B cell (primary cell): ENCODE measurements at regions not wholly inside any gene's neighbourhood (a gene's known extent, or its start where the extent isn't known, plus 50 kb on each side); places are given as distances from the start of the nearest gene placed in this dataset.

Source experiments
- ATAC-seq: fragments of 200-7000 bp; cut with Tn5 transposase; one replicate; pipeline ENCODE4 v1.10.0; 2021; ENCODE audit warnings: low read depth, mild to moderate bottlenecking, moderate number of reproducible peaks, moderate library complexity
- CTCF ChIA-PET: fragments of 350-600 bp; sonication (Branson Sonifier 250); formaldehyde crosslinking; loops from one replicate; lab custom pipeline; 2021; ENCODE audit warnings: antibody characterized with exemption, inconsistent platforms; lab: Charles Lee
- POLR2A ChIA-PET: fragments of 350-600 bp; sonication (Branson Sonifier 250); formaldehyde crosslinking; loops from one replicate; lab custom pipeline; 2021; ENCODE audit warnings: antibody characterized with exemption; lab: Charles Lee
- DNase-seq: peaks from one replicate; pipeline ENCODE4 v3.0.0; 2013
- H2AFZ ChIP-seq: 2 replicates; pipeline ENCODE4 v1.6.1; 2012; ENCODE audit warnings: mild to moderate bottlenecking, low read depth, low read length; ENCODE audit not compliant: insufficient read depth, poor library complexity, severe bottlenecking
- H3K27ac ChIP-seq, 2 donors: 1 replicate in 1 of 2; 2 replicates in 1 of 2; pipeline ENCODE4 v1.5.1; 2012 to 2013; ENCODE audit warnings: low read length in 2 of 2, mild to moderate bottlenecking in 2 of 2, moderate library complexity in 1 of 2
- H3K27me3 ChIP-seq, 4 experiments: fragments of 200-600 bp in 1 of 4; sonication (generic) in 1 of 4; replicated peaks in 1 of 4; 1 replicate in 2 of 4; 2 replicates in 2 of 4; pipeline versions ENCODE4 v1.6.1 to v1.7.0; 2013 to 2016; ENCODE audit warnings: low read length in 3 of 4, mild to moderate bottlenecking in 2 of 4, mixed read lengths in 1 of 4, moderate library complexity in 1 of 4; ENCODE audit not compliant: insufficient read depth in 4 of 4, control insufficient read depth in 3 of 4; ENCODE audit errors: control extremely low read depth in 1 of 4
- H3K36me3 ChIP-seq, 2 experiments: replicated peaks in 1 of 2; 1 replicate in 1 of 2; 2 replicates in 1 of 2; pipeline versions ENCODE4 v1.6.1 to v1.7.1; 2013; ENCODE audit warnings: low read length in 1 of 2; ENCODE audit not compliant: insufficient read depth in 2 of 2, control insufficient read depth in 1 of 2; ENCODE audit errors: control extremely low read depth in 1 of 2, extremely low read depth in 1 of 2
- H3K4me1 ChIP-seq, 2 donors: fragments of 200-600 bp in 1 of 2; sonication (generic) in 1 of 2; 1 replicate in 1 of 2; 2 replicates in 1 of 2; pipeline versions ENCODE4 v1.5.1 to v1.6.1; 2013 to 2017; ENCODE audit warnings: low read length in 2 of 2; ENCODE audit not compliant: control insufficient read depth in 2 of 2, insufficient read depth in 2 of 2
- H3K4me2 ChIP-seq: replicated peaks from 2 replicates; pipeline ENCODE3; 2012; ENCODE audit warnings: mild to moderate bottlenecking, low read depth, low read length; ENCODE audit not compliant: poor library complexity, severe bottlenecking
- H3K4me3 ChIP-seq, 5 experiments: fragments of 200-600 bp in 1 of 5; sonication (generic) in 1 of 5; 1 replicate in 3 of 5; 2 replicates in 2 of 5; pipeline versions ENCODE4 v1.5.1 to v1.7.0; 2011 to 2016; ENCODE audit warnings: low read length in 4 of 5, mild to moderate bottlenecking in 4 of 5, low read depth in 2 of 5, control low read depth in 1 of 5, moderate library complexity in 1 of 5; ENCODE audit not compliant: insufficient read depth in 1 of 5; ENCODE audit errors: control extremely low read depth in 1 of 5, extremely low read depth in 1 of 5
- H3K79me2 ChIP-seq: fragments of 200-600 bp; sonication (generic); one replicate; pipeline ENCODE4 v1.6.0; 2016; ENCODE audit warnings: low read length; ENCODE audit not compliant: control insufficient read depth, insufficient read depth
- H3K9ac ChIP-seq: fragments of 200-600 bp; sonication (generic); 2 replicates; pipeline ENCODE4 v1.6.1; 2017; ENCODE audit warnings: mild to moderate bottlenecking, low read length, moderate library complexity
- H3K9me3 ChIP-seq, 3 donors: one replicate each; pipeline versions ENCODE4 v1.6.1 to v1.7.1; 2013; ENCODE audit warnings: low read length in 2 of 3; ENCODE audit not compliant: control insufficient read depth in 2 of 3, insufficient read depth in 1 of 3; ENCODE audit errors: control extremely low read depth in 1 of 3
- H4K20me1 ChIP-seq: 2 replicates; pipeline ENCODE4 v1.6.0; 2012; ENCODE audit warnings: mild to moderate bottlenecking, low read length; ENCODE audit not compliant: insufficient read depth, control insufficient read depth, poor library complexity, severe bottlenecking
- H3K27ac Mint-ChIP-seq: one replicate; pipeline ENCODE4 v1.8.0; 2021; ENCODE audit warnings: mixed read lengths
- H3K27me3 Mint-ChIP-seq: one replicate; pipeline ENCODE4 v1.8.0; 2021; ENCODE audit warnings: mixed read lengths
- H3K4me1 Mint-ChIP-seq: one replicate; pipeline ENCODE4 v1.8.0; 2021; ENCODE audit warnings: mixed read lengths
- H3K4me3 Mint-ChIP-seq: one replicate; pipeline ENCODE4 v1.8.0; 2021; ENCODE audit warnings: mixed read lengths
- H3K9me3 Mint-ChIP-seq: one replicate; pipeline ENCODE4 v1.8.0; 2022; ENCODE audit warnings: mixed read lengths; ENCODE audit not compliant: insufficient read depth
- EZH2 ChIP-seq: IDR thresholded peaks from 2 replicates; pipeline ENCODE4 v1.6.1; 2012; ENCODE audit warnings: borderline replicate concordance, low read depth, mild to moderate bottlenecking, moderate library complexity, low read length; ENCODE audit not compliant: insufficient read depth, poor library complexity, severe bottlenecking
- WGBS: methylation state at CpG from one replicate; pipeline ENCODE4 v1.1.5; 2013; ENCODE audit warnings: missing lambda C conversion rate; ENCODE audit not compliant: insufficient coverage; 5-methylcytosine and 5-hydroxymethylcytosine counted together
- intact Hi-C: fragments of 100-400 bp; cut with micrococcal nuclease; formaldehyde crosslinking; loops from one replicate; pipeline ENCODE4 v1.10.0; 2022
- TF ChIP-seq, protein P1 (sequence below): fragments of 200-600 bp; IDR thresholded peaks from one replicate; pipeline ENCODE4 v1.8.0; 2022; ENCODE audit warnings: antibody characterized with exemption, mild to moderate bottlenecking

DNA sequence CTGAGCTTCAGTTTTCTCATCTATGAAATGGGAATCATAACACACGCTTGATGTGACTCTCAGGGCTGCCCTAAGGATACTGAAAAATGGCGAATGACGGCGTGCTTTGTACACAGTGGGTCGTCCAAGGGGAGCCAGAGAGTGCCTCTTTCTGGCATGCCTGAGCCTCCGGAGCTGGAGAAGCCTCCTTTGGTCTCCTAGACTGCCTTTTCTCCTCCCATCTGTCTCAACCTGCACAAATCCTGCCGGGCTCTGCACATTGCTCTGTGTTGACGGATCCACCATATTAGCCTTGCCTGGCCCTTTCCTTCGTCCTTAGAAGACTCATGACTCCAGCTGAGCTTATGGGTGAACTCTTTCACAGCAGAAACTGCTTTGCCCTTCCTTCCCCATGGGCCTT is 220.9 kb downstream of the TSHZ3 start:
- CTCF ChIA-PET: no interaction called here

DNA sequence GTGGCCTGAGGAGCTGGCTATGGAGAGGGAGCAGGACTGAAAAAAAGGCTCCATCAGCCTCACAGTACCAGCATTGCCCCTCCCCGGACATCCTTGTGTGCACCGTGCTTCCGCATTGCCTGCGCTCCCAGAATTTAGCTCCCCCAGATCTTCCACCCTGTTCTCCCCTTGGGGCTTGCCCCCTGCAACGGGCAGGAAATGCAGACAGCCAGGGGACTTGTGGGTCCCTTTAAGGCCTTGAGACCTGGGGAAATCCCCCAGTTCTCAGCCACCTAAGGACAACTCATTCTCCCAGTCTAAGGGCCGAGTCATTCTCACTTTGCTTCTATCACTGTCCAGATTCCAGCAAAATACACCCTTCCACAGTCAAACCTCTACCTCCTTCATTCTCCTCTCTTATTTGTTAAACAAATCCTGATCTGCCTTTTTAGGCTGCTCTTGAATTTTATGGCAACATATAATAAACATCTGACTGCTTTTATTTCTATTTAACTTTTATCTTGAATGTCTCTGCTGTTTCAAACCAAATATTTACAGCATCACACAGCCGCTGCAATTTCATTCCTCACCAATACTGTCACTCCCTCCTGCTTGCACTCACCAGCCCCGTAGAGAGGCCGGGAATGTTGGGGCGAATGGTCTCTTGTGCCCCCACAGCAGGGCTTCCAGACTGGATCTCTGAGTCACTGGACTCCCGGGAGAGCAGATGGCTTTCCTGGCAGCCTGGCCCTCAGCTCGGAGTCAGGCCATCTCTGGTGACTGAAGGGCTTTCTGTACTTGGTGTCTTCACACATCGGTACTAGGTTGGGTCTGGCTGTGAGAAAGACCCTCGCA is 221.9 kb downstream of the TSHZ3 start:
- H3K4me2 ChIP-seq: no peak overlapping the region
- ATAC-seq (no peak), DNase-seq (no peak)
- TF ChIP-seq, protein P1, sequence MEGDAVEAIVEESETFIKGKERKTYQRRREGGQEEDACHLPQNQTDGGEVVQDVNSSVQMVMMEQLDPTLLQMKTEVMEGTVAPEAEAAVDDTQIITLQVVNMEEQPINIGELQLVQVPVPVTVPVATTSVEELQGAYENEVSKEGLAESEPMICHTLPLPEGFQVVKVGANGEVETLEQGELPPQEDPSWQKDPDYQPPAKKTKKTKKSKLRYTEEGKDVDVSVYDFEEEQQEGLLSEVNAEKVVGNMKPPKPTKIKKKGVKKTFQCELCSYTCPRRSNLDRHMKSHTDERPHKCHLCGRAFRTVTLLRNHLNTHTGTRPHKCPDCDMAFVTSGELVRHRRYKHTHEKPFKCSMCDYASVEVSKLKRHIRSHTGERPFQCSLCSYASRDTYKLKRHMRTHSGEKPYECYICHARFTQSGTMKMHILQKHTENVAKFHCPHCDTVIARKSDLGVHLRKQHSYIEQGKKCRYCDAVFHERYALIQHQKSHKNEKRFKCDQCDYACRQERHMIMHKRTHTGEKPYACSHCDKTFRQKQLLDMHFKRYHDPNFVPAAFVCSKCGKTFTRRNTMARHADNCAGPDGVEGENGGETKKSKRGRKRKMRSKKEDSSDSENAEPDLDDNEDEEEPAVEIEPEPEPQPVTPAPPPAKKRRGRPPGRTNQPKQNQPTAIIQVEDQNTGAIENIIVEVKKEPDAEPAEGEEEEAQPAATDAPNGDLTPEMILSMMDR: no peak
- intact Hi-C loops: no loop called here
- CTCF ChIA-PET: no interaction called here
- no peaks in the 10 kb centered on the region for H4K20me1 ChIP-seq
- H3K27me3 ChIP-seq: peaks cover 0 to 4% (median 0%) of the 10 kb centered on the region in 4 experiments
- Mint-ChIP-seq H3K9me3 (peaks cover 6% of the 10 kb centered on the region), H3K27ac (no peak overlapping the region), H3K4me3 (no peak overlapping the region), H3K27me3 (no peaks in the 10 kb centered on the region), H3K4me1 (no peaks in the 10 kb centered on the region)
- no peaks in the 10 kb centered on the region for H3K36me3 ChIP-seq
- no peaks in the 10 kb centered on the region for H3K4me1 ChIP-seq
- WGBS: 90% methylated on average over 14 of the region's 14 CpGs
- H3K9me3 ChIP-seq: peaks cover 0 to 30% (median 2%) of the 10 kb centered on the region in 3 donors
- H3K79me2 ChIP-seq: no peaks in the 10 kb centered on the region
- H3K9ac ChIP-seq: no peak overlapping the region
- H3K27ac ChIP-seq: no peak overlapping the region
- POLR2A ChIA-PET: no interaction called here
- no peak overlapping the region for H3K4me3 ChIP-seq
- H2AFZ ChIP-seq: no peak overlapping the region

More for the DNA sequence above, 220.9 kb downstream of the TSHZ3 start:
- H3K4me3 ChIP-seq: no peak overlapping the region
- no peak overlapping the region for H3K9ac ChIP-seq
- no peak overlapping the region for H2AFZ ChIP-seq
- no peaks in the 10 kb centered on the region for H4K20me1 ChIP-seq
- ATAC-seq (no peak), DNase-seq (no peak)
- H3K36me3 ChIP-seq: no peaks in the 10 kb centered on the region
- H3K4me1 ChIP-seq: no peaks in the 10 kb centered on the region
- H3K27me3 ChIP-seq: peaks cover 0 to 4% (median 0%) of the 10 kb centered on the region in 4 experiments
- POLR2A ChIA-PET: no interaction called here
- peaks cover 6% of the 10 kb centered on the region for H3K9me3 Mint-ChIP-seq
- H3K27ac ChIP-seq: no peak overlapping the region
- intact Hi-C loops: no loop called here
- no peak overlapping the region for H3K4me3 Mint-ChIP-seq
- 87% methylated on average over 9 of the region's 9 CpGs for WGBS
- H3K9me3 ChIP-seq: peaks cover 0 to 30% (median 2%) of the 10 kb centered on the region in 3 donors
- H3K27ac Mint-ChIP-seq: no peak overlapping the region
- no peaks in the 10 kb centered on the region for H3K27me3 Mint-ChIP-seq
- H3K4me2 ChIP-seq: no peak overlapping the region
- H3K4me1 Mint-ChIP-seq: no peaks in the 10 kb centered on the region
- TF ChIP-seq, protein P1: no peak
- no peak for TF ChIP-seq EZH2
- H3K79me2 ChIP-seq: no peaks in the 10 kb centered on the region
